ENCODE measurements at regions not wholly inside any gene's neighbourhood (a gene's known extent, or its start where the extent isn't known, plus 50 kb on each side); places are given as distances from the start of the nearest gene placed in this dataset.

DNA sequence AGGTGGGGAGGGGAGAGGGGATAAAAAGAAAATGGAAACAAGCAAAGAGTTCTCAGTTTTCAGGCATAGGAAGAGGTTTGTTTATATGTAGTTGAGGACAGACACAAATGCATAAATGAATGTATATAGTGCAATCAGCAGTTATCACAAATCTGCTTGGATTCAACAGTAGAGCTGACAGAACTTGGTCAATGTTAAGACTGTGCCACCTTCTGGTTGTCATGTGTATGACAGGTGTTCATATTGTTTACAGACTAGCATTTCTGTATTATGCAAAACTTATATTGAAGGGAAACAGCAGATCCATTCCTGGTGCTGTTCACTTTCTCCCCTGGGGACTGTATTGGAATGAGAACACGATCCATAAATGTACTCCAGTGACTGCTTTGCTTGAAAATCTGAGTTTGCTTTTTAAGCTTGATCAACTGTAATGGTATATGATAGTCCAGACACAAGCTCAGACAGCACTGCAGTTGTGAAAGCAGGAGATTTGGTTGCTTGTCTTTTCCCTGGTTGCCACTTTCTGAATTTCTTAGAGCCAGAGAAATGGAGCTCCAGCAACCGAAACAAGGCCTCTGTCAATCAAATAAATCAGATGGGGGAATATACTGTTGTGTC, 319.5 kb upstream of the OBI1 start:
- no peak for TF ChIP-seq TAF1 (IDR thresholded peaks at IDR 0.05; ENCODE audit: borderline replicate concordance, low read depth, low read length)
- no peak for TF ChIP-seq POLR2AphosphoS5 (IDR thresholded peaks at IDR 0.05; ENCODE audit: low read depth, low read length)
- TF ChIP-seq, protein P1, sequence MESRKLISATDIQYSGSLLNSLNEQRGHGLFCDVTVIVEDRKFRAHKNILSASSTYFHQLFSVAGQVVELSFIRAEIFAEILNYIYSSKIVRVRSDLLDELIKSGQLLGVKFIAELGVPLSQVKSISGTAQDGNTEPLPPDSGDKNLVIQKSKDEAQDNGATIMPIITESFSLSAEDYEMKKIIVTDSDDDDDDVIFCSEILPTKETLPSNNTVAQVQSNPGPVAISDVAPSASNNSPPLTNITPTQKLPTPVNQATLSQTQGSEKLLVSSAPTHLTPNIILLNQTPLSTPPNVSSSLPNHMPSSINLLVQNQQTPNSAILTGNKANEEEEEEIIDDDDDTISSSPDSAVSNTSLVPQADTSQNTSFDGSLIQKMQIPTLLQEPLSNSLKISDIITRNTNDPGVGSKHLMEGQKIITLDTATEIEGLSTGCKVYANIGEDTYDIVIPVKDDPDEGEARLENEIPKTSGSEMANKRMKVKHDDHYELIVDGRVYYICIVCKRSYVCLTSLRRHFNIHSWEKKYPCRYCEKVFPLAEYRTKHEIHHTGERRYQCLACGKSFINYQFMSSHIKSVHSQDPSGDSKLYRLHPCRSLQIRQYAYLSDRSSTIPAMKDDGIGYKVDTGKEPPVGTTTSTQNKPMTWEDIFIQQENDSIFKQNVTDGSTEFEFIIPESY (IDR thresholded peaks at IDR 0.05; ENCODE audit: borderline replicate concordance, low read depth) = no peak
- TF ChIP-seq, protein P2, sequence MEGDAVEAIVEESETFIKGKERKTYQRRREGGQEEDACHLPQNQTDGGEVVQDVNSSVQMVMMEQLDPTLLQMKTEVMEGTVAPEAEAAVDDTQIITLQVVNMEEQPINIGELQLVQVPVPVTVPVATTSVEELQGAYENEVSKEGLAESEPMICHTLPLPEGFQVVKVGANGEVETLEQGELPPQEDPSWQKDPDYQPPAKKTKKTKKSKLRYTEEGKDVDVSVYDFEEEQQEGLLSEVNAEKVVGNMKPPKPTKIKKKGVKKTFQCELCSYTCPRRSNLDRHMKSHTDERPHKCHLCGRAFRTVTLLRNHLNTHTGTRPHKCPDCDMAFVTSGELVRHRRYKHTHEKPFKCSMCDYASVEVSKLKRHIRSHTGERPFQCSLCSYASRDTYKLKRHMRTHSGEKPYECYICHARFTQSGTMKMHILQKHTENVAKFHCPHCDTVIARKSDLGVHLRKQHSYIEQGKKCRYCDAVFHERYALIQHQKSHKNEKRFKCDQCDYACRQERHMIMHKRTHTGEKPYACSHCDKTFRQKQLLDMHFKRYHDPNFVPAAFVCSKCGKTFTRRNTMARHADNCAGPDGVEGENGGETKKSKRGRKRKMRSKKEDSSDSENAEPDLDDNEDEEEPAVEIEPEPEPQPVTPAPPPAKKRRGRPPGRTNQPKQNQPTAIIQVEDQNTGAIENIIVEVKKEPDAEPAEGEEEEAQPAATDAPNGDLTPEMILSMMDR (IDR thresholded peaks at IDR 0.05) = peak; percentile 74
- no peak for TF ChIP-seq MXI1 (IDR thresholded peaks at IDR 0.05; ENCODE audit: low read depth, low read length)
- TF ChIP-seq TEAD4 (IDR thresholded peaks at IDR 0.05; ENCODE audit: borderline replicate concordance, insufficient read depth) = no peak
- peak; percentile 88 for TF ChIP-seq SMC3 (IDR thresholded peaks at IDR 0.05; ENCODE audit: low read depth, low read length)
- TF ChIP-seq, protein P3, sequence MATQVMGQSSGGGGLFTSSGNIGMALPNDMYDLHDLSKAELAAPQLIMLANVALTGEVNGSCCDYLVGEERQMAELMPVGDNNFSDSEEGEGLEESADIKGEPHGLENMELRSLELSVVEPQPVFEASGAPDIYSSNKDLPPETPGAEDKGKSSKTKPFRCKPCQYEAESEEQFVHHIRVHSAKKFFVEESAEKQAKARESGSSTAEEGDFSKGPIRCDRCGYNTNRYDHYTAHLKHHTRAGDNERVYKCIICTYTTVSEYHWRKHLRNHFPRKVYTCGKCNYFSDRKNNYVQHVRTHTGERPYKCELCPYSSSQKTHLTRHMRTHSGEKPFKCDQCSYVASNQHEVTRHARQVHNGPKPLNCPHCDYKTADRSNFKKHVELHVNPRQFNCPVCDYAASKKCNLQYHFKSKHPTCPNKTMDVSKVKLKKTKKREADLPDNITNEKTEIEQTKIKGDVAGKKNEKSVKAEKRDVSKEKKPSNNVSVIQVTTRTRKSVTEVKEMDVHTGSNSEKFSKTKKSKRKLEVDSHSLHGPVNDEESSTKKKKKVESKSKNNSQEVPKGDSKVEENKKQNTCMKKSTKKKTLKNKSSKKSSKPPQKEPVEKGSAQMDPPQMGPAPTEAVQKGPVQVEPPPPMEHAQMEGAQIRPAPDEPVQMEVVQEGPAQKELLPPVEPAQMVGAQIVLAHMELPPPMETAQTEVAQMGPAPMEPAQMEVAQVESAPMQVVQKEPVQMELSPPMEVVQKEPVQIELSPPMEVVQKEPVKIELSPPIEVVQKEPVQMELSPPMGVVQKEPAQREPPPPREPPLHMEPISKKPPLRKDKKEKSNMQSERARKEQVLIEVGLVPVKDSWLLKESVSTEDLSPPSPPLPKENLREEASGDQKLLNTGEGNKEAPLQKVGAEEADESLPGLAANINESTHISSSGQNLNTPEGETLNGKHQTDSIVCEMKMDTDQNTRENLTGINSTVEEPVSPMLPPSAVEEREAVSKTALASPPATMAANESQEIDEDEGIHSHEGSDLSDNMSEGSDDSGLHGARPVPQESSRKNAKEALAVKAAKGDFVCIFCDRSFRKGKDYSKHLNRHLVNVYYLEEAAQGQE (IDR thresholded peaks at IDR 0.05; ENCODE audit: low read depth, low read length) = no peak
- no peak for TF ChIP-seq YY1 (IDR thresholded peaks at IDR 0.05; ENCODE audit: low read depth)
- no peak for TF ChIP-seq SIN3A (IDR thresholded peaks at IDR 0.05; ENCODE audit: borderline replicate concordance, low read depth, low read length)
- TF ChIP-seq RXRA (IDR thresholded peaks at IDR 0.05; ENCODE audit: borderline replicate concordance, low read depth) = no peak
- TF ChIP-seq NFIC (IDR thresholded peaks at IDR 0.05; ENCODE audit: borderline replicate concordance) = no peak
- no peak for TF ChIP-seq EP300 (IDR thresholded peaks at IDR 0.05; ENCODE audit: borderline replicate concordance in 1 of 2, low read depth in 1 of 2, low read length in 1 of 2)

Data from SK-N-SH (cell line).